GM04504 (cell line): ENCODE measurements at regions not wholly inside any gene's neighbourhood (a gene's known extent, or its start where the extent isn't known, plus 50 kb on each side); places are given as distances from the start of the nearest gene placed in this dataset.
"Not testable (repeated sequence)": the region's sequence is repeated elsewhere in the genome, so short reads cannot be mapped to it uniquely, and the experiment has no call there.

Experiments used
- DNase-seq: peaks from one replicate; pipeline ENCODE4 v3.0.0-alpha.2; 2012; ENCODE audit warnings: low read depth

DNA sequence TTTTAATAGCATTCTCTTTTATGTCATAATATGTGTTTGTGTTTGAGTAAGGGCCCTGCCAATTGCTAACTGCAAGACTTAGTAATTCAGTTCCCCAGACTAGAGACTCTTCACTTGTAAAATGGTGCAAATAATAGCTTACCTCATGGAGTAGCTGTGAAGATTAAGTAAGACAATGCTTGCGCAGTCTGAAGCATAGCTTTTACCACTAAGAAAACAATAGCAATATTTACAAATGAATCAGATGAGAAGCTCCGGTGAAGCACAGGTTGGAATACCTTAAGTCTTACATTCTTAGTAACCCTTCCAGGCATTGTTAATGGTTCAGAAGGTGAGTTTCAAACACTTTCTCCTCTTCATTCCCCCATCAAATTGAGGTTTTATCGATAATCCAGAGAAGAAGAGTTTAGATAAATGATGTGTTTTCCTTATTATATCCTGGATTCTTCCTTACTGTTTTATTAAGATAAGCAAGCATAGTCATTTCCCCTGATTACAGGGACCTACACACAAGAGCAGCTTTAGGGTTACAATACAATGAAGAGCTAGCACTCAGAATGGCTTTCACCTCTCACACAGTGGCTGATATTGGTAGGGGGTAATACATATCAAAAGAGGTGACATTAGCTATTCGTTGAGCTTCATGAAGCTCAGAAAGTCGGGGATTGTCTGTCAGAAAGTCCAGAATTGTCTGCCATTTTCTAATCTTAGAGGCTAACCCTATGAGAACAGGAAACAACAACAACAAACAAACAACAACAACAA is 96.4 kb upstream of the EDIL3 start:
- DNase-seq = no peak

DNA sequence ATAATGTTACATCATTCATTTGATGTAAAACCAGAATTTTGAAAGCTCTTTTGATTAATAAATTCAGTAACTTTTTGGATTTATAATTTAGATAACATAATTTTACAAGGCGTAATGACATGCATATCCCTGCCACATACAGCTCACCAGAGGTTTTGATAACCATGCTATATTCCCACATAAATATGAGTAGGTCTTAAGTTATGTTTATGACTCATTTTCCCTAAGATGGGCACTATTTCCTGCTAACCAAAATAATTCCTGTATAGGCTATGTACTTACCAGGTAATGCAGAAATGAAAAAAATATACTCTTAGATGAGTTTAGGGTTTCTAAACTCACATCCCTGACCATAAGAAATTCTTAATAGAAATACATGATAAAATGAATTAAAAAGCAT is 93.9 kb upstream of the EDIL3 start:
- DNase-seq = no peak

DNA sequence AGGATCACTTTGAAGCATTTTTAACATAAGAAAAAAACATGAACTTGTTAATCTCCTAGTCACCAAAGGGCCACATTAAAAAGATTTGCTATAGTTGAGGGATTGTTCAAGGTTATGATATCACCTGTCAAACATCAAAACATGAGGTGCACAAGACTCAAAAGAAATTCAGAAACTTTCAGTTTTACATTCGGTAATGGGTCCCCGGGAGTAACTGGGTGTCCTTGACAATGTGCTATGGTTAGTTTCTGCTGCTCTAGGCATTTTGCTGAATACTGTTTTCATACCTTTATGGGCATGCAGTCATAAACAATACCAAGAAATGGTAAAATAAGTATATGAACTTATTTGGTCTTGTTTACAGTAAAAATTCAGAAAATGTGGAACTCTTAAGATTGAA is 92.8 kb upstream of the EDIL3 start:
- DNase-seq = no peak

DNA sequence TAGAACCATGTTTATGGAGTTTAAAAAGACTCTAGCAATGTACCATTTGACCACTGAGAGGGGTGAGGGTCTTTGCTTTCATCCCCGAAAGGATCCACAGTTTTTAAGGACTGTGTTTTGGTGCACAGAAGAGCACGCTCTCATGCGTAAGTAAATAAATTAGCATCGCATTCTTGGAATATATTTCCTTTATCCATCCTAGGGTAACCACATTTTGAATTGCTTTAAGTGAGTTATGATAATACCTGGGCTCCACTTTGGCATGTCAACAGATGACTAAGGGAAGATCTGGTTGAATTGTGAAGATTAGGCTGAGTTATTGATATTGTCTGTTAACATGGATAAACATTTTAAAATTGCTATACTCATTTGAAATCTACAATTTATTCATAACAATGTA is 89.4 kb upstream of the EDIL3 start:
- DNase-seq = no peak

DNA sequence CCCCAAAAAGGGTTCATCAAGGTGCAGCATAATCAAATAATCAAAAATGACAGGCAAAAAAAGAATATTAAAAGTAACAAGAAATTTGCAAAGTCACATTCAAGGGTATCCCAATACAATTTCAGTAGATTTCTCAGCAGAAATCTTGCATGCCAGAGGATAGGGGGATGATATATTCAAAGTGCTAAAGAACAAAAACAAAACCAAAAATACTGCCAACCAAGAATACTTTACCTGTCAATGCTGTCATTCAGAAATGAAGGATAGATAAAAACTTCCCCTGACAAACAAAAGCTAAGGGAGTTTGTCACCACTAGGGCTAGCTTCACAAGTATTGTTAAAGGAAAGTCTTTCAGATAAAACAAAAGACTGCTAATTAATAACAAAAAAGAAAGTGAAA is 68.7 kb upstream of the EDIL3 start:
- no peak for DNase-seq

DNA sequence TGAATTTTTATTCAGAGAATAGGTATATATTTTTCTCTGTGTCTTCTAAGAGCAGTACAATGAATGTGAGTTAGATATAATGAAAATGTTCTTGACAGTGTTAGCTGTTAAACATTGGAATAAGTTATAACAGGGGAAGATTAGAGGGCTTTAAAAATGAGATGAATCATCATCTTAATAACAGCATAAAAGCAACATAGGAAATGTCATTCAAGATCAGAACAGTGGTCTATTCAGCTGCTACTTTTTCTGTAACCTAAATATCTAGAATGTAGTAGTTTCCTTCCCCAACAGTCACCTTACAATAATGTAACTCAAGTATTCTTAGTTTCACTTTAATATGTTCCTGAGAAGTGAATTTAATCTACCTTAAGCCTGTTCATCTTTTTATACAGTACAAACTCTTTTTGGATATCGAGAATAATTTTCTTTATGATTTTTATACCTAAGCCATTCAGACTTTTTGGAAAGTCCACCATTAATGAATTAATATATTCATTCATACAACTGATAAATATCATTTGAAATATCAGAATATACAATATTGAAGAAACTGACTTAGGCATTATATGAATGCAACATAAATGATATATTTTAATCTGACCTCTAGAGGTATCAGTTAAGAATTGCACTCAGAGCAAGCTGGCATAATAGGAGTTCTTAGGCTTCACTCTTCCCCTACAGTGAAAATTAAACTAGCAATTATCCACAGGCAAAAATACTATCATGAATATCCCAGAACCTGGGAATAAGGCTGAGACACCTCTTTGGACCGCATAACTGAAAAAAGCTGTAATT is 66.1 kb upstream of the EDIL3 start:
- DNase-seq = no peak

DNA sequence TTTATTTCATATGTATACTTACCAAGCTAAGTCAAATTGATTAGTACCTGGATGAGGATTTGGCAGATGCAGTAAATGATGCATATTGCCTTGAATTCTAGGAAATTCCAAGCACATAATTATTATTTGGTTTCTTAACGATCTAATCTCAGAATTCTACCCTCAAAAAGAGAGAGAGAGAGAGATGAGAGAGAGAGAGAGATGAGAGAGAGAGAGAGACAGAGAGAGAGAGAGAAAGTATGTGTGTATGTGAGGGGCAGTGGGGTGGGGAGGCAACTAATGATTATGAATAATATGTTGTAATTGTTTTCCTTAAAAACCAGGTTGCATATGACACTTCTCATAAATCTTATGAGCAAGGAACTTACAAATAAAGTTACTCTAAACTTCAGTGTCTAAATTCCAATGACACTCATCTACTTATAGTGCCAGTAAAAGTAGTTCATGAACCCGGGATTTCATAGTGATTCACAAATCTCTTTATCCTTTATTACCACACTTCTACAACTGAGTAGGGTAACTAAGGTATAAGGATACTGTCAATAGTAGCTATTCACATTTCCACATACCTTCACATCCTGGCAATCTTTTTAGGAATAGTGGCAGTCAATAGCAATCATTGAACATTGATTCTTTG is 60.5 kb upstream of the EDIL3 start:
- no peak for DNase-seq

DNA sequence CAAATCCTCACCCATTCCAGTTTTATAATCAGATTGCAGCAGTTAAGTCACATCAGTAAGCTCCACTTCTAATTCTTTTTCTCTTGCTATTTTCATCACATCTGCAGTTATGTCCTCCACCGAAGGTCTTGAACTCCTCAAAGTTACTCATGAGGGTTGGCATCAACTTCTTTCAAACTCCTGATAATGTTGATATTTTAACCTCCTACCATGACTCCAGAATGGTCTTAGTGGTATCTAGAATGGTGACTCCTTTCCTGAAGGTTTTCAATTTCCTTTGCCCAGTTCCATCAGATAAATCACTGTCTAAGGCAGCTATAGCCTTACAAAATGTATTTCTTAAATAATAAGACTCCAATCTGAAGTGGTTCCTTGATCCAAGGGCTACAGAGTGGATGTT is 53.8 kb upstream of the EDIL3 start:
- no peak for DNase-seq

DNA sequence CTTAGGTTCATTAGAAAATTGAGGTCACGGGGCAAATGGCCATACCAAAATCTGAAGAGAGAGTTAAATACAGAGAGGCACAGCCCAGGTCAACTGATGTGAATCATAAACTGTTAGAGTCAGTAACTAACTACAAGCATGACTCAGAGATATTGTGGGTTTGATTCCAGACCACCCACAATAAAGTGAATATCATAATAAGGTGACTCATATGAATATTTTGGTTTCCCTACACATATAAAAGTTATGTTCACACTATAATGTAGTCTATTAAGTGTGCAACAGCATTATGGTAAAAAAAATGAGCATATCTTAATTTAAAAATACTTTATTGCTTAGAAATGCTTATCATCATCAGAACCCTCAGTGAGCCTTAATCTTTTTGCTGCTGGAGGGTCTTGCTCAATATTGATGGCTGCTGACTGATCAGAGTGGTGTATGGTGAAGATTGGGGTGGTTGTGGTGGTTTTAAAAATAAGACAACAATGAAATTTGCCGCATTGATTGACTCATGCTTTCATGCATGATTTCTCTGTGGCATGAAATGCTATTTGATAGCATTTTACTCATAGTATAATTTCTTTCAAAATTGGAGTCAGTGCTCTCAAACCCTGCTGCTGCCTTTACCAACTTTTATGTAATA is 53.1 kb upstream of the EDIL3 start:
- DNase-seq = peak; percentile 2

DNA sequence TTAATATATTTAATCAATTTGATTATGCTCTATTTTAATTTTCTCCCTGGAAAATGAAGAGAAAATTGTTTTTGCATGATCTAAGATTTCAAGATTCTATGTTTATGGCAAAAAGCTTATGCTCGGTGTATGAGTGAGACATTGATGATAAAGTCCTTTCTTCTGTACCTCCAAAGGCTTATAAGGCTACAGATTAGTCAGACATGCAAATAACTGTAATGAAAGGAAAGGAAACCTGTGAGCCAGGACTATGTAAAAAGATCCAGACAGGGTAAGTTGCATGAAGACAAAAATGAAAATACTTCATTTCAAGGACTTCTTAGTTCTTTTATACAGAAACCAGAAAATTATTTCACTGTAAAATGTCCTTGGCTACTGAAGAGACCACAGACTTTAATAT is 52.2 kb upstream of the EDIL3 start:
- no peak for DNase-seq

DNA sequence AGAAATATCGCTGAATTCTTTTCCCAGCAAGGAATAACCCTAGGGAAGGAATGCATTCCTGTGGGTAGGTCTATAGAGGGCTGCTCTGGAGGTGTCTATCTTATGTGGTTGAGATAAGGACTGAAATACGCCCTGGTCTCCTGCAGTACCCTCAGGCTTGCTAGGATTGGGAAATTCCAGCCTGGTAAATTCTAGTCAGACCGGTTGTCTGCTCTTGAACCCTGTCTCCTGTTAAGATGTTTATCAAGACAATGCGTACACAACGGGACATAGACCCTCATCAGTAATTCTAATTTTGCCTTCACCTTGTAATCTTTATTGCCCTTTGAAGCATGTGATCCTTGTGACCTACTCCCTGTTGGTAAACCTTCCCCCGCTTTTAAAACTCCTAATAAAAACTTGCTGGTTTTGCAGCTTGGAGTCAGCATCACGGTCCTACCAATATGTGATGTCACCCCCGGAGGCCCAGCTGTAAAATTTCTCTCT is 51.2 kb upstream of the EDIL3 start:
- DNase-seq = not testable (repeated sequence)
